CD4-positive, alpha-beta T cell treated with Interleukin-17A for 1 hour (primary cell): ENCODE measurements at regions not wholly inside any gene's neighbourhood (a gene's known extent, or its start where the extent isn't known, plus 50 kb on each side); places are given as distances from the start of the nearest gene placed in this dataset.
"Not testable (repeated sequence)": the region's sequence is repeated elsewhere in the genome, so short reads cannot be mapped to it uniquely, and the experiment has no call there.

Source experiments
- DNase-seq: peaks from one replicate; pipeline ENCODE4 v3.0.0-alpha.2; 2020

- not testable (repeated sequence) for DNase-seq
These were observed 197.4 kb downstream of the BANP start for GRCh38 chr16:88148682-88149081.

- DNase-seq, result not testable (repeated sequence)
These were observed 197.9 kb downstream of the BANP start for GRCh38 chr16:88149158-88149603.

GRCh38 chr16:88149663-88150062, 198.4 kb downstream of the BANP start:
- DNase-seq, result not testable (repeated sequence)

- not testable (repeated sequence) for DNase-seq
These were observed 199.4 kb downstream of the BANP start for GRCh38 chr16:88150456-88151128.

- not testable (repeated sequence) for DNase-seq
These were observed 199.9 kb downstream of the BANP start for GRCh38 chr16:88151129-88151499.

GRCh38 chr16:88151859-88152843, 200.9 kb downstream of the BANP start:
- DNase-seq, result not testable (repeated sequence)

GRCh38 chr16:88152879-88153278, 201.6 kb downstream of the BANP start:
- not testable (repeated sequence) for DNase-seq

- DNase-seq, result not testable (repeated sequence)
These were observed 202.3 kb downstream of the BANP start for GRCh38 chr16:88153516-88153915.

GRCh38 chr16:88154886-88155285, 203.7 kb downstream of the BANP start:
- not testable (repeated sequence) for DNase-seq

- not testable (repeated sequence) for DNase-seq
These were observed 204.4 kb downstream of the BANP start for GRCh38 chr16:88155681-88156080.

- not testable (repeated sequence) for DNase-seq
These were observed 205.5 kb downstream of the BANP start for GRCh38 chr16:88156640-88157283.

- not testable (repeated sequence) for DNase-seq
These were observed 206.5 kb downstream of the BANP start for GRCh38 chr16:88157686-88158085.

- not testable (repeated sequence) for DNase-seq
These were observed 207.2 kb downstream of the BANP start for GRCh38 chr16:88158256-88159045.

- DNase-seq, result not testable (repeated sequence)
These were observed 208.0 kb downstream of the BANP start for GRCh38 chr16:88159046-88159896.

- not testable (repeated sequence) for DNase-seq
These were observed 208.7 kb downstream of the BANP start for GRCh38 chr16:88159897-88160335.

GRCh38 chr16:88161191-88161590, 210.0 kb downstream of the BANP start:
- not testable (repeated sequence) for DNase-seq

GRCh38 chr16:88161623-88162275, 210.5 kb downstream of the BANP start:
- DNase-seq, result not testable (repeated sequence)

- not testable (repeated sequence) for DNase-seq
These were observed 211.5 kb downstream of the BANP start for GRCh38 chr16:88162778-88163177.

- DNase-seq, result not testable (repeated sequence)
These were observed 213.2 kb downstream of the BANP start for GRCh38 chr16:88164196-88165039.
